Osteoblast (primary cell): ENCODE measurements at regions not wholly inside any gene's neighbourhood (a gene's known extent, or its start where the extent isn't known, plus 50 kb on each side); places are given as distances from the start of the nearest gene placed in this dataset.

ENCODE experiments used
- DNase-seq: peaks from one replicate; pipeline ENCODE4 v3.0.0; 2011; ENCODE audit warnings: low spot score, mixed read lengths; ENCODE audit not compliant: insufficient read length; ENCODE audit errors: missing footprints
- H2AFZ ChIP-seq: 2 replicates; pipeline ENCODE4 v1.6.0; 2011; ENCODE audit warnings: mild to moderate bottlenecking, low read length
- H3K27ac ChIP-seq: 2 replicates; pipeline ENCODE4 v1.5.1; 2011; ENCODE audit warnings: mild to moderate bottlenecking, low read depth, low read length, moderate library complexity
- H3K27me3 ChIP-seq: 2 replicates; pipeline ENCODE4 v1.6.0; 2012; ENCODE audit warnings: mild to moderate bottlenecking, control low read depth, inconsistent platforms, low read length, moderate library complexity; ENCODE audit not compliant: insufficient read depth
- H3K36me3 ChIP-seq: 2 replicates; pipeline ENCODE4 v1.5.1; 2011; ENCODE audit warnings: mild to moderate bottlenecking, low read length, control low read depth, moderate library complexity; ENCODE audit not compliant: insufficient read depth
- H3K4me1 ChIP-seq: 2 replicates; pipeline ENCODE4 v1.5.1; 2011; ENCODE audit warnings: mild to moderate bottlenecking, low read length, control low read depth, moderate library complexity; ENCODE audit not compliant: insufficient read depth
- H3K4me2 ChIP-seq: 2 replicates; pipeline ENCODE4 v1.6.0; 2011; ENCODE audit warnings: mild to moderate bottlenecking, low read length; ENCODE audit not compliant: insufficient read depth
- H3K4me3 ChIP-seq: fragments of 200-600 bp; sonication (generic); 3 replicates; pipeline ENCODE4 v1.5.1; 2012; ENCODE audit warnings: mild to moderate bottlenecking, low read length, inconsistent platforms; ENCODE audit not compliant: insufficient read depth
- H3K79me2 ChIP-seq: 2 replicates; pipeline ENCODE4 v1.6.0; 2012; ENCODE audit warnings: mild to moderate bottlenecking, low read length, control low read depth, inconsistent platforms; ENCODE audit not compliant: insufficient read depth
- H3K9me3 ChIP-seq: 2 replicates; pipeline ENCODE4 v1.5.1; 2011; ENCODE audit warnings: low read depth, low read length, control low read depth
- H4K20me1 ChIP-seq: 2 replicates; pipeline ENCODE4 v1.6.0; 2012; ENCODE audit warnings: mild to moderate bottlenecking, low read length, control low read depth; ENCODE audit not compliant: insufficient read depth
- TF ChIP-seq, protein P1 (sequence below): IDR thresholded peaks from 2 replicates; pipeline ENCODE4 v1.5.1; 2011; ENCODE audit warnings: mild to moderate bottlenecking, low read depth, low read length, moderate library complexity; ENCODE audit errors: extremely low read depth

- Histone ChIP-seq H3K9me3 (no peaks in the 10 kb centered on the region), H3K4me2 (no peak overlapping the region), H4K20me1 (no peaks in the 10 kb centered on the region), H3K27me3 (no peaks in the 10 kb centered on the region), H3K27ac (no peak overlapping the region), H3K4me1 (peaks cover 2% of the 10 kb centered on the region), H2AFZ (no peak overlapping the region), H3K36me3 (no peaks in the 10 kb centered on the region), H3K79me2 (no peaks in the 10 kb centered on the region), H3K4me3 (no peak overlapping the region)
- TF ChIP-seq, protein P1, sequence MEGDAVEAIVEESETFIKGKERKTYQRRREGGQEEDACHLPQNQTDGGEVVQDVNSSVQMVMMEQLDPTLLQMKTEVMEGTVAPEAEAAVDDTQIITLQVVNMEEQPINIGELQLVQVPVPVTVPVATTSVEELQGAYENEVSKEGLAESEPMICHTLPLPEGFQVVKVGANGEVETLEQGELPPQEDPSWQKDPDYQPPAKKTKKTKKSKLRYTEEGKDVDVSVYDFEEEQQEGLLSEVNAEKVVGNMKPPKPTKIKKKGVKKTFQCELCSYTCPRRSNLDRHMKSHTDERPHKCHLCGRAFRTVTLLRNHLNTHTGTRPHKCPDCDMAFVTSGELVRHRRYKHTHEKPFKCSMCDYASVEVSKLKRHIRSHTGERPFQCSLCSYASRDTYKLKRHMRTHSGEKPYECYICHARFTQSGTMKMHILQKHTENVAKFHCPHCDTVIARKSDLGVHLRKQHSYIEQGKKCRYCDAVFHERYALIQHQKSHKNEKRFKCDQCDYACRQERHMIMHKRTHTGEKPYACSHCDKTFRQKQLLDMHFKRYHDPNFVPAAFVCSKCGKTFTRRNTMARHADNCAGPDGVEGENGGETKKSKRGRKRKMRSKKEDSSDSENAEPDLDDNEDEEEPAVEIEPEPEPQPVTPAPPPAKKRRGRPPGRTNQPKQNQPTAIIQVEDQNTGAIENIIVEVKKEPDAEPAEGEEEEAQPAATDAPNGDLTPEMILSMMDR = no peak
- DNase-seq = no peak
These were observed 135.3 kb downstream of the PRELID2 start for GRCh38 chr5:145699846-145700245.

- H4K20me1 ChIP-seq = no peaks in the 10 kb centered on the region
These were observed 137.7 kb downstream of the PRELID2 start for GRCh38 chr5:145697251-145697990.

DNA sequence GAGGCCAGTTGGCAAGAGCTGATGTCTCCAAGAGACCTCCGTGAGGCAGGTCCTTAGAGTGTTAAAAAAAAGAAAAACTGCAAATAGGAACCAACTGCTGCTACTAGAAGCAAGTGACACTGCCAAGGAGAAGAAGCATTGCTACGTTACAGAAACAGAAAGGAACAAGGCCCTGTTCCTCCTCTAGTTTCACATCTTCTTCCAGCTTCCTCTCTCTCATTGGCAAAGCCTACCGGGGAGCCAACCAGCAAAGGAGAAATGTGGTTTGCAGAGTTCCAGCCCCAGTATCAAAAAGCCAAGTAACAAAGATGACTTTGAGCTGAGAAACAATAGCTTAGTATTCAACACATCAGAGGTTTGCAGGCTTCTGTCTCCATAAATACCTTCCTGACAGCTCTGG lies 145.9 kb downstream of the PRELID2 start:
- DNase-seq = no peak
- no peak overlapping the region for H3K4me2 ChIP-seq
- no peaks in the 10 kb centered on the region for H4K20me1 ChIP-seq
- H3K27ac ChIP-seq = no peak overlapping the region
- no peaks in the 10 kb centered on the region for H3K36me3 ChIP-seq
- no peaks in the 10 kb centered on the region for H3K4me1 ChIP-seq
- H3K9me3 ChIP-seq = no peaks in the 10 kb centered on the region
- TF ChIP-seq, protein P1 = no peak
- no peaks in the 10 kb centered on the region for H3K27me3 ChIP-seq
- H2AFZ ChIP-seq = no peak overlapping the region
- H3K79me2 ChIP-seq = no peaks in the 10 kb centered on the region
- H3K4me3 ChIP-seq = no peak overlapping the region

More at GRCh38 chr5:145697251-145697990, 137.7 kb downstream of the PRELID2 start:
- Histone ChIP-seq H3K4me2 (peak overlapping the region; percentile 65), H3K4me1 (peaks cover 2% of the 10 kb centered on the region), H3K36me3 (no peaks in the 10 kb centered on the region), H3K9me3 (no peaks in the 10 kb centered on the region), H3K27me3 (no peaks in the 10 kb centered on the region), H2AFZ (peak overlapping the region; percentile 81), H3K4me3 (peak overlapping the region; percentile 31), H3K27ac (no peak overlapping the region), H3K79me2 (no peaks in the 10 kb centered on the region)
- DNase-seq = peak; percentile 51
- TF ChIP-seq, protein P1 = peak; percentile 81

GRCh38 chr5:145687943-145688342 lies 147.2 kb downstream of the PRELID2 start:
- no peak overlapping the region for H3K4me2 ChIP-seq
- TF ChIP-seq, protein P1 = no peak
- DNase-seq = no peak
- H3K27ac ChIP-seq = no peak overlapping the region
- H3K4me3 ChIP-seq = no peak overlapping the region
- H3K79me2 ChIP-seq = no peaks in the 10 kb centered on the region
- no peaks in the 10 kb centered on the region for H3K27me3 ChIP-seq
- no peaks in the 10 kb centered on the region for H3K36me3 ChIP-seq
- H2AFZ ChIP-seq = no peak overlapping the region
- no peaks in the 10 kb centered on the region for H3K4me1 ChIP-seq
- no peaks in the 10 kb centered on the region for H3K9me3 ChIP-seq
- no peaks in the 10 kb centered on the region for H4K20me1 ChIP-seq
